PC-3 (cell line): ENCODE measurements at regions not wholly inside any gene's neighbourhood (a gene's known extent, or its start where the extent isn't known, plus 50 kb on each side); places are given as distances from the start of the nearest gene placed in this dataset.
"Not testable (repeated sequence)": the region's sequence is repeated elsewhere in the genome, so short reads cannot be mapped to it uniquely, and the experiment has no call there.

Experiments used
- ATAC-seq: fragments of 200-7000 bp; cut with Tn5 transposase; 2 replicates; pipeline ENCODE4 v1.9.1; 2020; ENCODE audit warnings: mild to moderate bottlenecking, moderate library complexity
- BruUV-seq: library from RNA; stranded (reverse); fragments of 400-500 nt; replicated peaks from 2 replicates; lab custom pipeline; 2021; lab: Mats Ljungman, UMichigan
- CTCF ChIA-PET: fragments of 300-600 bp; sonication (Branson Sonifier 250); formaldehyde crosslinking; loops from one replicate; lab custom pipeline; 2022; ENCODE audit warnings: antibody characterized with exemption; lab: Charles Lee
- POLR2A ChIA-PET: fragments of 300-600 bp; sonication (Branson Sonifier 250); formaldehyde crosslinking; loops from one replicate; lab custom pipeline; 2022; ENCODE audit warnings: antibody characterized with exemption; ENCODE audit not compliant: unreplicated experiment; lab: Charles Lee
- DNase-seq: peaks from one replicate; pipeline ENCODE4 v3.0.0-alpha.2; 2015
- H2AFZ ChIP-seq: fragments of 300-600 bp; sonication (generic); 2 replicates; pipeline ENCODE4 v1.6.0; 2016; ENCODE audit warnings: antibody characterized with exemption, low read length
- H3F3A ChIP-seq: fragments of 300-600 bp; sonication (generic); one replicate; pipeline ENCODE4 v1.6.0; 2017; ENCODE audit warnings: antibody characterized with exemption, low read length, control low read depth, mild to moderate bottlenecking; ENCODE audit not compliant: unreplicated experiment
- H3K27ac ChIP-seq: fragments of 300-600 bp; sonication (generic); 2 replicates; pipeline ENCODE4 v1.5.1; 2016; ENCODE audit warnings: mild to moderate bottlenecking, low read length
- H3K27me3 ChIP-seq: fragments of 300-600 bp; sonication (generic); 2 replicates; pipeline ENCODE4 v1.6.1; 2016; ENCODE audit warnings: low read length, mixed read lengths
- H3K36me3 ChIP-seq: fragments of 300-600 bp; sonication (generic); 2 replicates; pipeline ENCODE4 v1.6.1; 2016; ENCODE audit warnings: low read depth, mixed run types, low read length, mixed read lengths
- H3K4me1 ChIP-seq: fragments of 300-600 bp; sonication (generic); 2 replicates; pipeline ENCODE4 v1.5.1; 2016; ENCODE audit warnings: low read length; ENCODE audit not compliant: insufficient read depth
- H3K4me2 ChIP-seq: fragments of 300-600 bp; sonication (generic); 2 replicates; pipeline ENCODE4 v1.6.0; 2016; ENCODE audit warnings: low read length
- H3K4me3 ChIP-seq: fragments of 300-600 bp; sonication (generic); 2 replicates; pipeline ENCODE4 v1.5.1; 2016; ENCODE audit warnings: mild to moderate bottlenecking, low read length, mixed read lengths
- H3K79me2 ChIP-seq: fragments of 300-600 bp; sonication (generic); 2 replicates; pipeline ENCODE4 v1.6.1; 2017; ENCODE audit warnings: low read length, mixed read lengths
- H3K9ac ChIP-seq: fragments of 300-600 bp; sonication (generic); 2 replicates; pipeline ENCODE4 v1.6.0; 2016; ENCODE audit warnings: mild to moderate bottlenecking, low read length
- H3K9me2 ChIP-seq: fragments of 300-600 bp; sonication (generic); replicated peaks from 2 replicates; pipeline ENCODE4 v1.6.1; 2016; ENCODE audit warnings: mixed run types, low read length, mixed read lengths
- H3K9me3 ChIP-seq: fragments of 300-600 bp; sonication (generic); 2 replicates; pipeline ENCODE4 v1.6.1; 2016; ENCODE audit warnings: low read length, mixed read lengths
- H4K20me1 ChIP-seq: fragments of 300-600 bp; sonication (generic); 2 replicates; pipeline ENCODE4 v1.6.1; 2016; ENCODE audit warnings: low read length, mixed read lengths
- CTCF ChIP-seq: fragments of 300-600 bp; sonication (generic); conservative IDR thresholded peaks from 2 replicates; pipeline ENCODE4 v1.5.1; 2017; ENCODE audit warnings: antibody characterized with exemption, low read depth, mild to moderate bottlenecking, low read length
- EZH2 ChIP-seq: fragments of 300-600 bp; sonication (generic); IDR thresholded peaks from one replicate; pipeline ENCODE4 v1.6.1; 2017; ENCODE audit warnings: antibody characterized with exemption, mild to moderate bottlenecking, low read length; ENCODE audit not compliant: unreplicated experiment
- EZH2phosphoT487 ChIP-seq: fragments of 300-600 bp; sonication (generic); IDR thresholded peaks from 2 replicates; pipeline ENCODE4 v1.6.1; 2018; ENCODE audit warnings: mild to moderate bottlenecking, antibody characterized with exemption, low read length, borderline replicate concordance
- intact Hi-C: fragments of 100-400 bp; cut with micrococcal nuclease; formaldehyde crosslinking; loops from 2 replicates; pipeline ENCODE4 v1.9.0; 2023

- no TSS peak for BruUV-seq
- H3K36me3 ChIP-seq: no peaks in the 10 kb centered on the region
- intact Hi-C loops: no loop called here
- no peaks in the 10 kb centered on the region for H3K4me1 ChIP-seq
- no peak for ATAC-seq
- no peak overlapping the region for H2AFZ ChIP-seq
- CTCF ChIA-PET: no interaction called here
- DNase-seq: peak; percentile 37
- no peaks in the 10 kb centered on the region for H3F3A ChIP-seq
- no peak overlapping the region for H3K4me2 ChIP-seq
- H4K20me1 ChIP-seq: no peaks in the 10 kb centered on the region
- no peaks in the 10 kb centered on the region for H3K27me3 ChIP-seq
- TF ChIP-seq EZH2phosphoT487 (no peak), EZH2 (no peak), CTCF (no peak)
- H3K79me2 ChIP-seq: no peaks in the 10 kb centered on the region
- no peaks in the 10 kb centered on the region for H3K9me2 ChIP-seq
- POLR2A ChIA-PET: no interaction called here
- H3K9ac ChIP-seq: no peak overlapping the region
- H3K27ac ChIP-seq: no peak overlapping the region
- no peaks in the 10 kb centered on the region for H3K9me3 ChIP-seq
- no peak overlapping the region for H3K4me3 ChIP-seq
These were observed 342.4 kb upstream of the FLRT2 start for GRCh38 chr14:85187521-85187920.

GRCh38 chr14:85188836-85189235 lies 341.1 kb upstream of the FLRT2 start:
- Histone ChIP-seq H3K4me3 (no peak overlapping the region), H2AFZ (no peak overlapping the region), H3K36me3 (no peaks in the 10 kb centered on the region), H3K27ac (no peak overlapping the region), H3F3A (no peaks in the 10 kb centered on the region), H3K27me3 (no peaks in the 10 kb centered on the region), H3K4me1 (no peaks in the 10 kb centered on the region), H3K9ac (no peak overlapping the region), H4K20me1 (no peaks in the 10 kb centered on the region), H3K79me2 (no peaks in the 10 kb centered on the region), H3K9me3 (no peaks in the 10 kb centered on the region), H3K9me2 (no peaks in the 10 kb centered on the region), H3K4me2 (no peak overlapping the region)
- ATAC-seq (no peak), DNase-seq (no peak)
- intact Hi-C loops: no loop called here
- CTCF ChIA-PET: no interaction called here
- BruUV-seq: no TSS peak
- POLR2A ChIA-PET: no interaction called here
- TF ChIP-seq EZH2phosphoT487 (no peak), EZH2 (no peak), CTCF (no peak)

GRCh38 chr14:85189253-85189652 lies 340.7 kb upstream of the FLRT2 start:
- H4K20me1 ChIP-seq, H3K79me2 ChIP-seq, H3F3A ChIP-seq, H3K4me2 ChIP-seq, H3K4me1 ChIP-seq, H3K9me3 ChIP-seq, BruUV-seq, H2AFZ ChIP-seq, H3K36me3 ChIP-seq, H3K27ac ChIP-seq, CTCF ChIA-PET, H3K9me2 ChIP-seq, H3K4me3 ChIP-seq, ATAC-seq, DNase-seq, POLR2A ChIA-PET, H3K9ac ChIP-seq, H3K27me3 ChIP-seq, intact Hi-C loops: not testable (repeated sequence)
